ENCODE measurements at regions not wholly inside any gene's neighbourhood (a gene's known extent, or its start where the extent isn't known, plus 50 kb on each side); places are given as distances from the start of the nearest gene placed in this dataset.

DNA sequence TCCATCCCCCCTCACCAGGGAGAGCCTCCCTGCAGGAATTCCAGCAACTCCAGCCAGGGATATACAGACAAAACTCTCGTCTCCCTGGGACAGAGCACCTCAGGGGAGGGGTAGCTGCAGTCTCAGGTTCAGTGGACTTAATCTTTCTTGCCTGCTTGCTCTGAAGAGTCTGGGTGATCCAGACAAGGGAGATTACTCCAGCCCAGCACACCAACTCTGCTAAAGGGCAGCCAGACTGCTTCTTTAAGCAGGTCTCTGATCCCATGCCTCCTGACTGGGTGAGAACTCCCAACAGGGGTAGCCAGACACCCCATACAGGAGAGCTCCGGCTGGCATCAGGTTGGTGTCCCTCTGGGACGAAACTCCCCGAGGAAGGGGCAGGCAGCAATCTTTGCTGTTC, 888.7 kb downstream of the RAB28 start:
- no peak for TF ChIP-seq POLR2A (IDR thresholded peaks at IDR 0.05)
- TF ChIP-seq, protein P1, sequence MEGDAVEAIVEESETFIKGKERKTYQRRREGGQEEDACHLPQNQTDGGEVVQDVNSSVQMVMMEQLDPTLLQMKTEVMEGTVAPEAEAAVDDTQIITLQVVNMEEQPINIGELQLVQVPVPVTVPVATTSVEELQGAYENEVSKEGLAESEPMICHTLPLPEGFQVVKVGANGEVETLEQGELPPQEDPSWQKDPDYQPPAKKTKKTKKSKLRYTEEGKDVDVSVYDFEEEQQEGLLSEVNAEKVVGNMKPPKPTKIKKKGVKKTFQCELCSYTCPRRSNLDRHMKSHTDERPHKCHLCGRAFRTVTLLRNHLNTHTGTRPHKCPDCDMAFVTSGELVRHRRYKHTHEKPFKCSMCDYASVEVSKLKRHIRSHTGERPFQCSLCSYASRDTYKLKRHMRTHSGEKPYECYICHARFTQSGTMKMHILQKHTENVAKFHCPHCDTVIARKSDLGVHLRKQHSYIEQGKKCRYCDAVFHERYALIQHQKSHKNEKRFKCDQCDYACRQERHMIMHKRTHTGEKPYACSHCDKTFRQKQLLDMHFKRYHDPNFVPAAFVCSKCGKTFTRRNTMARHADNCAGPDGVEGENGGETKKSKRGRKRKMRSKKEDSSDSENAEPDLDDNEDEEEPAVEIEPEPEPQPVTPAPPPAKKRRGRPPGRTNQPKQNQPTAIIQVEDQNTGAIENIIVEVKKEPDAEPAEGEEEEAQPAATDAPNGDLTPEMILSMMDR (IDR thresholded peaks at IDR 0.05): no peak
